HepG2 (cell line): ENCODE measurements at regions not wholly inside any gene's neighbourhood (a gene's known extent, or its start where the extent isn't known, plus 50 kb on each side); places are given as distances from the start of the nearest gene placed in this dataset.

ENCODE experiments used
- ARNT ChIP-seq: fragments of 450-650 bp; IDR thresholded peaks from 2 replicates; pipeline ENCODE4 v1.6.1; 2017
- ETV5 ChIP-seq: IDR thresholded peaks from 2 replicates; pipeline ENCODE4 v1.6.1; 2018; ENCODE audit warnings: missing biosample characterization, missing genetic modification reagents, inconsistent platforms, borderline replicate concordance
- FOXK2 ChIP-seq: fragments of 450-650 bp; IDR thresholded peaks from 2 replicates; pipeline ENCODE4 v1.6.1; 2016
- FOXO1 ChIP-seq: sonication (generic); formaldehyde crosslinking; IDR thresholded peaks from 2 replicates; pipeline ENCODE4 v1.4.0; 2020; ENCODE audit warnings: missing genetic modification reagents
- HIVEP1 ChIP-seq: sonication (generic); formaldehyde crosslinking; IDR thresholded peaks from 2 replicates; pipeline ENCODE4 v1.4.0; 2020; ENCODE audit warnings: mild to moderate bottlenecking, missing genetic modification reagents
- KMT2A ChIP-seq: sonication (generic); formaldehyde crosslinking; IDR thresholded peaks from 2 replicates; pipeline ENCODE4 v1.4.0; 2020; ENCODE audit warnings: missing genetic modification reagents
- NR2F1 ChIP-seq, 2 experiments: fragments of 450-650 bp in 1 of 2; formaldehyde crosslinking in 1 of 2; IDR thresholded peaks; 2 replicates each; pipeline versions ENCODE4 v1.5.0 to v1.6.1; 2016 to 2020; ENCODE audit warnings: mild to moderate bottlenecking in 1 of 2, missing compliant biosample characterization in 1 of 2, missing genetic modification reagents in 1 of 2, moderate library complexity in 1 of 2
- RFX1 ChIP-seq: fragments of 450-650 bp; IDR thresholded peaks from 2 replicates; pipeline ENCODE4 v1.6.1; 2017
- TCF12 ChIP-seq, 2 experiments: fragments of 450-650 bp in 1 of 2; sonication (generic) in 1 of 2; formaldehyde crosslinking in 1 of 2; IDR thresholded peaks; 2 replicates each; pipeline versions ENCODE4 v1.6.1 to v1.8.0; 2017 to 2022; ENCODE audit warnings: antibody characterized with exemption in 1 of 2, mild to moderate bottlenecking in 1 of 2, missing genetic modification reagents in 1 of 2, moderate library complexity in 1 of 2
- TEAD3 ChIP-seq: optimal IDR thresholded peaks from 2 replicates; pipeline ENCODE3; 2016; ENCODE audit warnings: borderline replicate concordance
- U2AF2 ChIP-seq: fragments of 200-400 bp; formaldehyde crosslinking; IDR thresholded peaks from 2 replicates; pipeline ENCODE4 v1.6.1; 2017; ENCODE audit warnings: low read depth, mild to moderate bottlenecking, low read length
- ZFP37 ChIP-seq: sonication (generic); formaldehyde crosslinking; IDR thresholded peaks from 2 replicates; pipeline ENCODE4 v1.4.0; 2020; ENCODE audit warnings: missing genetic modification reagents, borderline replicate concordance
- ZNF33A ChIP-seq: sonication (generic); formaldehyde crosslinking; IDR thresholded peaks from 2 replicates; pipeline ENCODE4 v1.5.1; 2020; ENCODE audit warnings: missing genetic modification reagents, mild to moderate bottlenecking, moderate library complexity, borderline replicate concordance
- ZNF660 ChIP-seq: sonication (generic); formaldehyde crosslinking; IDR thresholded peaks from 2 replicates; pipeline ENCODE4 v1.5.1; 2020; ENCODE audit warnings: mild to moderate bottlenecking, low read depth, missing genetic modification reagents, borderline replicate concordance
- ZNF768 ChIP-seq: sonication (generic); formaldehyde crosslinking; IDR thresholded peaks from 2 replicates; pipeline ENCODE4 v1.4.0; 2020; ENCODE audit warnings: missing genetic modification reagents
- ZNF788 ChIP-seq: sonication (generic); formaldehyde crosslinking; IDR thresholded peaks from 2 replicates; pipeline ENCODE4 v1.5.0; 2020; ENCODE audit warnings: mild to moderate bottlenecking, missing genetic modification reagents, borderline replicate concordance
- TF ChIP-seq, protein P1 (sequence below): sonication (generic); formaldehyde crosslinking; conservative IDR thresholded peaks from 2 replicates; pipeline ENCODE4 v1.4.0; 2020; ENCODE audit warnings: missing genetic modification reagents
- TF ChIP-seq, protein P2 (sequence below): sonication (generic); formaldehyde crosslinking; conservative IDR thresholded peaks from 2 replicates; pipeline ENCODE4 v1.8.0; 2022; ENCODE audit warnings: low read depth, missing genetic modification reagents
- TF ChIP-seq, protein P3 (sequence below): sonication (generic); formaldehyde crosslinking; IDR thresholded peaks from 2 replicates; pipeline ENCODE4 v1.5.0; 2020; ENCODE audit warnings: mild to moderate bottlenecking, missing genetic modification reagents
- TF ChIP-seq, protein P4 (sequence below): sonication (generic); formaldehyde crosslinking; IDR thresholded peaks from 2 replicates; pipeline ENCODE4 v1.4.0; 2020; ENCODE audit warnings: mild to moderate bottlenecking, missing genetic modification reagents
- TF ChIP-seq, protein P5 (sequence below): sonication (generic); formaldehyde crosslinking; IDR thresholded peaks from 2 replicates; pipeline ENCODE4 v1.4.0; 2020; ENCODE audit warnings: missing genetic modification reagents
- TF ChIP-seq, protein P6 (sequence below): IDR thresholded peaks from 2 replicates; pipeline ENCODE4 v1.6.1; 2016; ENCODE audit warnings: missing compliant biosample characterization, missing genetic modification reagents, borderline replicate concordance

DNA sequence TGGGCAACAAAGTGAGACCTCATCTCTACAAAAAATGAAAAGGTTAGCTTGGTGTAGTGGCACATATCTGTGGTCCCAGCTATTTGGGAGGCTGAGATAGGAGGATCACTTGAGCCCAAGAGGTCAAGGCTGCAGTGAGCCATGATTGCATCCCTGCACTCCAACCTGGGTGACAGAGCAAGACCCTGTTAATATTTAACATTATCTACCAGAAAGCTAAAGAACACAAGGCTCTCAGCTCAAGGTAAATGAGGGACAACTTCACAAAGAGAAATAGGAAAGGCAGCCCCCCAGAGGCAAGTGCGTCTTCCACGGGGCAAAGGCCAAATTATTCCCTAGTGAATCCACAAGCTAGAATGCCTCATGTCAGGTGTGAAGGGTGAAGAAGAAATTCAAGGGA lies 109.6 kb upstream of the PFKP start (continued):
- TF ChIP-seq, protein P1, sequence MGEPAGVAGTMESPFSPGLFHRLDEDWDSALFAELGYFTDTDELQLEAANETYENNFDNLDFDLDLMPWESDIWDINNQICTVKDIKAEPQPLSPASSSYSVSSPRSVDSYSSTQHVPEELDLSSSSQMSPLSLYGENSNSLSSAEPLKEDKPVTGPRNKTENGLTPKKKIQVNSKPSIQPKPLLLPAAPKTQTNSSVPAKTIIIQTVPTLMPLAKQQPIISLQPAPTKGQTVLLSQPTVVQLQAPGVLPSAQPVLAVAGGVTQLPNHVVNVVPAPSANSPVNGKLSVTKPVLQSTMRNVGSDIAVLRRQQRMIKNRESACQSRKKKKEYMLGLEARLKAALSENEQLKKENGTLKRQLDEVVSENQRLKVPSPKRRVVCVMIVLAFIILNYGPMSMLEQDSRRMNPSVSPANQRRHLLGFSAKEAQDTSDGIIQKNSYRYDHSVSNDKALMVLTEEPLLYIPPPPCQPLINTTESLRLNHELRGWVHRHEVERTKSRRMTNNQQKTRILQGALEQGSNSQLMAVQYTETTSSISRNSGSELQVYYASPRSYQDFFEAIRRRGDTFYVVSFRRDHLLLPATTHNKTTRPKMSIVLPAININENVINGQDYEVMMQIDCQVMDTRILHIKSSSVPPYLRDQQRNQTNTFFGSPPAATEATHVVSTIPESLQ (CRISPR knock-in tag): no peak
- TF ChIP-seq TCF12 (IDR thresholded peaks at IDR 0.05): no peak
- TF ChIP-seq TCF12 (CRISPR knock-in tag; IDR thresholded peaks at IDR 0.05): no peak
- no peak for TF ChIP-seq FOXK2
- no peak for TF ChIP-seq RFX1
- TF ChIP-seq TEAD3: no peak
- TF ChIP-seq KMT2A (CRISPR knock-in tag): no peak
- TF ChIP-seq, protein P2, sequence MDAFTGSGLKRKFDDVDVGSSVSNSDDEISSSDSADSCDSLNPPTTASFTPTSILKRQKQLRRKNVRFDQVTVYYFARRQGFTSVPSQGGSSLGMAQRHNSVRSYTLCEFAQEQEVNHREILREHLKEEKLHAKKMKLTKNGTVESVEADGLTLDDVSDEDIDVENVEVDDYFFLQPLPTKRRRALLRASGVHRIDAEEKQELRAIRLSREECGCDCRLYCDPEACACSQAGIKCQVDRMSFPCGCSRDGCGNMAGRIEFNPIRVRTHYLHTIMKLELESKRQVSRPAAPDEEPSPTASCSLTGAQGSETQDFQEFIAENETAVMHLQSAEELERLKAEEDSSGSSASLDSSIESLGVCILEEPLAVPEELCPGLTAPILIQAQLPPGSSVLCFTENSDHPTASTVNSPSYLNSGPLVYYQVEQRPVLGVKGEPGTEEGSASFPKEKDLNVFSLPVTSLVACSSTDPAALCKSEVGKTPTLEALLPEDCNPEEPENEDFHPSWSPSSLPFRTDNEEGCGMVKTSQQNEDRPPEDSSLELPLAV (CRISPR knock-in tag): no peak
- TF ChIP-seq, protein P3, sequence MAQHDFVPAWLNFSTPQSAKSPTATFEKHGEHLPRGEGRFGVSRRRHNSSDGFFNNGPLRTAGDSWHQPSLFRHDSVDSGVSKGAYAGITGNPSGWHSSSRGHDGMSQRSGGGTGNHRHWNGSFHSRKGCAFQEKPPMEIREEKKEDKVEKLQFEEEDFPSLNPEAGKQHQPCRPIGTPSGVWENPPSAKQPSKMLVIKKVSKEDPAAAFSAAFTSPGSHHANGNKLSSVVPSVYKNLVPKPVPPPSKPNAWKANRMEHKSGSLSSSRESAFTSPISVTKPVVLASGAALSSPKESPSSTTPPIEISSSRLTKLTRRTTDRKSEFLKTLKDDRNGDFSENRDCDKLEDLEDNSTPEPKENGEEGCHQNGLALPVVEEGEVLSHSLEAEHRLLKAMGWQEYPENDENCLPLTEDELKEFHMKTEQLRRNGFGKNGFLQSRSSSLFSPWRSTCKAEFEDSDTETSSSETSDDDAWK: no peak
- TF ChIP-seq ZNF660 (CRISPR knock-in tag): no peak
- TF ChIP-seq ARNT: no peak
- TF ChIP-seq, protein P4, sequence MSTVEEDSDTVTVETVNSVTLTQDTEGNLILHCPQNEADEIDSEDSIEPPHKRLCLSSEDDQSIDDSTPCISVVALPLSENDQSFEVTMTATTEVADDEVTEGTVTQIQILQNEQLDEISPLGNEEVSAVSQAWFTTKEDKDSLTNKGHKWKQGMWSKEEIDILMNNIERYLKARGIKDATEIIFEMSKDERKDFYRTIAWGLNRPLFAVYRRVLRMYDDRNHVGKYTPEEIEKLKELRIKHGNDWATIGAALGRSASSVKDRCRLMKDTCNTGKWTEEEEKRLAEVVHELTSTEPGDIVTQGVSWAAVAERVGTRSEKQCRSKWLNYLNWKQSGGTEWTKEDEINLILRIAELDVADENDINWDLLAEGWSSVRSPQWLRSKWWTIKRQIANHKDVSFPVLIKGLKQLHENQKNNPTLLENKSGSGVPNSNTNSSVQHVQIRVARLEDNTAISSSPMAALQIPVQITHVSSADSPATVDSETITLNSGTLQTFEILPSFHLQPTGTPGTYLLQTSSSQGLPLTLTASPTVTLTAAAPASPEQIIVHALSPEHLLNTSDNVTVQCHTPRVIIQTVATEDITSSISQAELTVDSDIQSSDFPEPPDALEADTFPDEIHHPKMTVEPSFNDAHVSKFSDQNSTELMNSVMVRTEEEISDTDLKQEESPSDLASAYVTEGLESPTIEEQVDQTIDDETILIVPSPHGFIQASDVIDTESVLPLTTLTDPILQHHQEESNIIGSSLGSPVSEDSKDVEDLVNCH (CRISPR knock-in tag): no peak
- peak; percentile 26; the same call in 1 of the 2 replicates for TF ChIP-seq FOXO1 (CRISPR knock-in tag)
- no peak for TF ChIP-seq ETV5 (CRISPR knock-in tag)
- TF ChIP-seq U2AF2: no peak
- no peak; the same call in 1 of the 2 replicates for TF ChIP-seq ZNF788 (CRISPR knock-in tag)
- TF ChIP-seq HIVEP1 (CRISPR knock-in tag): no peak
- TF ChIP-seq ZNF33A (CRISPR knock-in tag): no peak
- peak; percentile 77 to 85 for TF ChIP-seq NR2F1 (CRISPR knock-in tag; IDR thresholded peaks at IDR 0.05)
- TF ChIP-seq ZFP37 (CRISPR knock-in tag): no peak
- TF ChIP-seq ZNF768 (CRISPR knock-in tag): no peak
- TF ChIP-seq, protein P5, sequence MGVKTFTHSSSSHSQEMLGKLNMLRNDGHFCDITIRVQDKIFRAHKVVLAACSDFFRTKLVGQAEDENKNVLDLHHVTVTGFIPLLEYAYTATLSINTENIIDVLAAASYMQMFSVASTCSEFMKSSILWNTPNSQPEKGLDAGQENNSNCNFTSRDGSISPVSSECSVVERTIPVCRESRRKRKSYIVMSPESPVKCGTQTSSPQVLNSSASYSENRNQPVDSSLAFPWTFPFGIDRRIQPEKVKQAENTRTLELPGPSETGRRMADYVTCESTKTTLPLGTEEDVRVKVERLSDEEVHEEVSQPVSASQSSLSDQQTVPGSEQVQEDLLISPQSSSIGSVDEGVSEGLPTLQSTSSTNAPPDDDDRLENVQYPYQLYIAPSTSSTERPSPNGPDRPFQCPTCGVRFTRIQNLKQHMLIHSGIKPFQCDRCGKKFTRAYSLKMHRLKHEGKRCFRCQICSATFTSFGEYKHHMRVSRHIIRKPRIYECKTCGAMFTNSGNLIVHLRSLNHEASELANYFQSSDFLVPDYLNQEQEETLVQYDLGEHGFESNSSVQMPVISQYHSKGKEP (CRISPR knock-in tag): no peak
- TF ChIP-seq, protein P6, sequence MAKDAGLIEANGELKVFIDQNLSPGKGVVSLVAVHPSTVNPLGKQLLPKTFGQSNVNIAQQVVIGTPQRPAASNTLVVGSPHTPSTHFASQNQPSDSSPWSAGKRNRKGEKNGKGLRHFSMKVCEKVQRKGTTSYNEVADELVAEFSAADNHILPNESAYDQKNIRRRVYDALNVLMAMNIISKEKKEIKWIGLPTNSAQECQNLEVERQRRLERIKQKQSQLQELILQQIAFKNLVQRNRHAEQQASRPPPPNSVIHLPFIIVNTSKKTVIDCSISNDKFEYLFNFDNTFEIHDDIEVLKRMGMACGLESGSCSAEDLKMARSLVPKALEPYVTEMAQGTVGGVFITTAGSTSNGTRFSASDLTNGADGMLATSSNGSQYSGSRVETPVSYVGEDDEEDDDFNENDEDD (CRISPR knock-in tag): no peak
